NCI-H345 (cell line): ENCODE measurements at regions not wholly inside any gene's neighbourhood (a gene's known extent, or its start where the extent isn't known, plus 50 kb on each side); places are given as distances from the start of the nearest gene placed in this dataset.
"Not testable (repeated sequence)": the region's sequence is repeated elsewhere in the genome, so short reads cannot be mapped to it uniquely, and the experiment has no call there.

Experiments
- DNase-seq: peaks from one replicate; lab custom pipeline; 2025; lab: John Stamatoyannopoulos, UW

DNA sequence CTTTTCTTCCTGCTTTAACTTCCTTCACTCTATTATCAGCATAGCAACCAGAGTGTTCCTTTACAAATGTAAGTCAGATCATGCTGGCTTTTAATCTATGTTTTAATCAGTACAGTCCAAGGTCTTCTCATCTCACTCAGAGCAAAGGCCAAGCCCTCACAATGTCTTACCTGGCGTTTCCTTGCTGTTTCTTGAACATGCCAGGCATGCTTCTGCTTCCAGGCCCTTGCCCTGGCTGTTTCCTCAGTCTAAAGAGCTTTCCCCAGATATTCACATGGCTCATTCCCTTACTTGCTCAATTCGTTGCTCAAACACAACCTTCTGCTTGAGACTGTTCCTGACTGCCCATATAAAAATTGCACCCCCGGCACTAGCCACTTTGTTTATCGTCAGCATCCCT, 121.7 kb upstream of the GLRA1 start:
- no peak for DNase-seq

DNA sequence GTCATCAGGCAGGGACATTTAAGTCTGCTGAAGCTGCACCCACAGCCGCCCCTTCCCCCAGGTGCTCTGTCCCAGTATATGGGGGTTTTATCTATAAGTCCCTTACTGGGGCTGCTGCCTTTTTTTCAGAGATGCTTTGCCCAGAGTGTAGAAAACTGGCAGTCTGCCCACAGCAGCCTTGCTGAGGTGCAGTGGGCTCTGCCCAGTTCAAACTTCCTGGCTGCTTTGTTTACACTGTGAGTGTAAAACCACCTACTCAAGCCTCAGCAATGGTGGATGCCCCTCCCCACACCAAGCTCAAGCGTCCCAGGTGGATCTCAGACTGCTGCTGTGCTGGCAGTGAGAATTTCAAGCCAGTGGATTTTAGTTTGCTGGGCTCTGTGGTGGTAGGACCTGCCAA, 114.2 kb upstream of the GLRA1 start:
- DNase-seq, result peak; percentile 78

- DNase-seq, result not testable (repeated sequence)
These were observed 101.8 kb upstream of the GLRA1 start for GRCh38 chr5:152026328-152027024.

GRCh38 chr5:152016421-152016820, 91.8 kb upstream of the GLRA1 start:
- no peak for DNase-seq

DNA sequence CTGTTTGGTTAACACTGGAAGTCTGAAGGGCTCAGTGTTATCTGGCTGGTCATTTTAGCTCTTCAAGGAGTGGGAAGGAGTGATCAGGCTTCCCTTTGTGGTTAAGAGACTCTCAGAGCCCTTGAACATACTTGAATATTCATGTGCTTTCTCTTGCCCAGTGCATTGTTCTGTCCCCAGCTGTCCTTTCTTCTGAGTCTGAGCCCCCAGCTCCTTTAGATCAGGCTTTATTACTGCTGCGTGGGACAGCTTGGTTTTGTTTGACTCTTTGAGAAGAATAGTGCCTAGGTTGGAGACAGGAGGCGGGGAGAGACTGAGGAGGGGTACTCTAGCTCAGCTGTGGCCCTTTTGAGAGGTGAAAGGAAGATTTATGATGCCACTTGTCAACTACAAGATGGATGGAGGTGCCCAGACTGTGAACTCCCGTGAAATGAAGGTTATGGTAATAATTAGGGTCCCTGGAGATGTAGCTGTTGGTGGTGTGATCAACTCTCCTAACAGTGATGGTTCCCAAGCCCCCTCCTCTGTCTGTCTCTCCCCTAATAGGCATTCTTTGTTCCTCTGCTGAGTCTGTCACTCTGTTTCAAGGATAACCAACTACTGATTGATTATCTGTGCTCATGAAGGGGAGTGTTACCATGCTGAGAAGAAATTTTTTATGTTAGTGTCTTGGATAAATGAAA, 83.1 kb upstream of the GLRA1 start:
- no peak for DNase-seq

- no peak for DNase-seq
These were observed 79.4 kb upstream of the GLRA1 start for GRCh38 chr5:152004095-152004494.
